ENCODE measurements at regions not wholly inside any gene's neighbourhood (a gene's known extent, or its start where the extent isn't known, plus 50 kb on each side); places are given as distances from the start of the nearest gene placed in this dataset.

GRCh38 chr6:90347411-90347851, 50.8 kb upstream of the BACH2 start:
- no peak for TF ChIP-seq EZH2 (IDR thresholded peaks at IDR 0.05; ENCODE audit: low read depth)
- TF ChIP-seq CTCF (conservative IDR thresholded peaks at IDR 0.05), result no peak
- no TSS peak for BruUV-seq (replicated peaks)
- no peak overlapping the region for H3K4me2 ChIP-seq
- H3K27ac ChIP-seq, result no peak overlapping the region
- H3K79me2 ChIP-seq (ENCODE audit: low read depth), result no peaks in the 10 kb centered on the region
- no peaks in the 10 kb centered on the region for H3K9me2 ChIP-seq (ENCODE audit: insufficient read depth)
- H3K36me3 ChIP-seq (ENCODE audit: low read depth), result no peaks in the 10 kb centered on the region
- no peaks in the 10 kb centered on the region for H3K27me3 ChIP-seq (ENCODE audit: insufficient read depth, low read depth)
- intact Hi-C loops (cut with micrococcal nuclease; ENCODE audit: unreplicated experiment), result no loop called here
- H3K4me1 ChIP-seq (replicated peaks; ENCODE audit: insufficient read depth), result no peaks in the 10 kb centered on the region
- no peak overlapping the region for H3K4me3 ChIP-seq
- no peaks in the 10 kb centered on the region for H3K9me3 ChIP-seq (ENCODE audit: insufficient read depth, low read depth)
- no peaks in the 10 kb centered on the region for H4K20me1 ChIP-seq (ENCODE audit: insufficient read depth)
- POLR2A ChIA-PET (ENCODE audit: unreplicated experiment), result no interaction called here
- H2AFZ ChIP-seq, result no peak overlapping the region
- CTCF ChIA-PET, result no interaction called here
- no peaks in the 10 kb centered on the region for H3F3A ChIP-seq (ENCODE audit: insufficient read depth, low read depth)
- no peak for DNase-seq

- TF ChIP-seq CTCF (conservative IDR thresholded peaks at IDR 0.05) (no peak), EZH2 (IDR thresholded peaks at IDR 0.05; ENCODE audit: low read depth) (no peak)
- H3K4me1 ChIP-seq (replicated peaks; ENCODE audit: insufficient read depth), result no peaks in the 10 kb centered on the region
- POLR2A ChIA-PET (ENCODE audit: unreplicated experiment), result no interaction called here
- intact Hi-C loops (cut with micrococcal nuclease; ENCODE audit: unreplicated experiment), result no loop called here
- no peaks in the 10 kb centered on the region for H3K36me3 ChIP-seq (ENCODE audit: low read depth)
- H3K9me3 ChIP-seq (ENCODE audit: insufficient read depth, low read depth), result no peaks in the 10 kb centered on the region
- H3K27ac ChIP-seq, result no peak overlapping the region
- H2AFZ ChIP-seq, result no peak overlapping the region
- no peak for DNase-seq
- CTCF ChIA-PET, result no interaction called here
- no peak overlapping the region for H3K4me3 ChIP-seq
- H3K79me2 ChIP-seq (ENCODE audit: low read depth), result no peaks in the 10 kb centered on the region
- H3K27me3 ChIP-seq (ENCODE audit: insufficient read depth, low read depth), result no peaks in the 10 kb centered on the region
- H3K4me2 ChIP-seq, result no peak overlapping the region
- H3F3A ChIP-seq (ENCODE audit: insufficient read depth, low read depth), result no peaks in the 10 kb centered on the region
- no peaks in the 10 kb centered on the region for H4K20me1 ChIP-seq (ENCODE audit: insufficient read depth)
- H3K9me2 ChIP-seq (ENCODE audit: insufficient read depth), result no peaks in the 10 kb centered on the region
- no TSS peak for BruUV-seq (replicated peaks)
Measured at GRCh38 chr6:90346729-90347128, 50.1 kb upstream of the BACH2 start.

All from PC-9 (cell line).